Endodermal cell (in vitro differentiated cells): ENCODE measurements at regions not wholly inside any gene's neighbourhood (a gene's known extent, or its start where the extent isn't known, plus 50 kb on each side); places are given as distances from the start of the nearest gene placed in this dataset.
"Not testable (repeated sequence)": the region's sequence is repeated elsewhere in the genome, so short reads cannot be mapped to it uniquely, and the experiment has no call there.

Experiments used
- DNase-seq: peaks from one replicate; pipeline ENCODE4 v3.0.0-alpha.2; 2017
- H3K27ac ChIP-seq: 2 replicates; pipeline ENCODE4 v1.5.1; 2013; ENCODE audit warnings: mild to moderate bottlenecking, low read depth, low read length, moderate library complexity
- H3K27me3 ChIP-seq: 2 replicates; pipeline ENCODE4 v1.6.1; 2013; ENCODE audit warnings: mild to moderate bottlenecking, low read length, moderate library complexity; ENCODE audit not compliant: insufficient read depth, control insufficient read depth, poor library complexity, severe bottlenecking
- H3K36me3 ChIP-seq: 2 replicates; pipeline ENCODE4 v1.7.0; 2013; ENCODE audit warnings: mild to moderate bottlenecking, low read length, moderate library complexity; ENCODE audit not compliant: control insufficient read depth, insufficient read depth
- H3K4me1 ChIP-seq: one replicate; pipeline ENCODE4 v1.7.0; 2013; ENCODE audit warnings: low read length; ENCODE audit not compliant: control insufficient read depth, insufficient read depth
- H3K4me3 ChIP-seq: 2 replicates; pipeline ENCODE4 v1.5.1; 2013; ENCODE audit warnings: mild to moderate bottlenecking, low read length, moderate library complexity
- H3K9ac ChIP-seq: 2 replicates; pipeline ENCODE4 v1.6.1; 2013; ENCODE audit warnings: mild to moderate bottlenecking, low read length, moderate library complexity; ENCODE audit not compliant: poor library complexity, severe bottlenecking; ENCODE audit errors: extremely low read depth
- H3K9me3 ChIP-seq: 2 replicates; pipeline ENCODE4 v1.6.1; 2013; ENCODE audit warnings: mild to moderate bottlenecking, low read length, moderate library complexity; ENCODE audit not compliant: control insufficient read depth
- H3K27ac Mint-ChIP-seq: 2 replicates; pipeline ENCODE4 v1.8.0; 2020; ENCODE audit warnings: mixed read lengths
- H3K27me3 Mint-ChIP-seq: 2 replicates; pipeline ENCODE4 v1.8.0; 2021; ENCODE audit warnings: mild to moderate bottlenecking, mixed read lengths; ENCODE audit not compliant: insufficient read depth
- H3K36me3 Mint-ChIP-seq: 2 replicates; pipeline ENCODE4 v1.8.0; 2020; ENCODE audit warnings: low read depth, mixed read lengths
- H3K4me1 Mint-ChIP-seq: 2 replicates; pipeline ENCODE4 v1.8.0; 2020; ENCODE audit warnings: mixed read lengths
- H3K4me3 Mint-ChIP-seq: 2 replicates; pipeline ENCODE4 v1.8.0; 2020; ENCODE audit warnings: mild to moderate bottlenecking, moderate library complexity, mixed read lengths
- H3K9me3 Mint-ChIP-seq: 2 replicates; pipeline ENCODE4 v1.8.0; 2020; ENCODE audit warnings: mild to moderate bottlenecking, mixed read lengths
- WGBS, 2 experiments: methylation state at CpG; one replicate each; pipeline versions ENCODE4 v1.1.5 to v1.1.7; 2013; ENCODE audit warnings: missing lambda C conversion rate in 2 of 2, mixed read lengths in 1 of 2; ENCODE audit not compliant: insufficient coverage in 1 of 2, insufficient read length in 1 of 2; 5-methylcytosine and 5-hydroxymethylcytosine counted together
- TF ChIP-seq, protein P1 (sequence below): fragments of 200-600 bp; sonication (generic); conservative IDR thresholded peaks from 2 replicates; pipeline ENCODE4 v1.5.0; 2021; ENCODE audit warnings: antibody characterized with exemption, mild to moderate bottlenecking

GRCh38 chr5:115452536-115453235, 91.9 kb downstream of the FEM1C start:
- no peak overlapping the region for H3K9ac ChIP-seq
- H3K9me3 ChIP-seq = no peaks in the 10 kb centered on the region
- no peak for DNase-seq
- H3K36me3 Mint-ChIP-seq = no peaks in the 10 kb centered on the region
- H3K27me3 ChIP-seq = no peaks in the 10 kb centered on the region
- H3K27me3 Mint-ChIP-seq = no peaks in the 10 kb centered on the region
- TF ChIP-seq, protein P1, sequence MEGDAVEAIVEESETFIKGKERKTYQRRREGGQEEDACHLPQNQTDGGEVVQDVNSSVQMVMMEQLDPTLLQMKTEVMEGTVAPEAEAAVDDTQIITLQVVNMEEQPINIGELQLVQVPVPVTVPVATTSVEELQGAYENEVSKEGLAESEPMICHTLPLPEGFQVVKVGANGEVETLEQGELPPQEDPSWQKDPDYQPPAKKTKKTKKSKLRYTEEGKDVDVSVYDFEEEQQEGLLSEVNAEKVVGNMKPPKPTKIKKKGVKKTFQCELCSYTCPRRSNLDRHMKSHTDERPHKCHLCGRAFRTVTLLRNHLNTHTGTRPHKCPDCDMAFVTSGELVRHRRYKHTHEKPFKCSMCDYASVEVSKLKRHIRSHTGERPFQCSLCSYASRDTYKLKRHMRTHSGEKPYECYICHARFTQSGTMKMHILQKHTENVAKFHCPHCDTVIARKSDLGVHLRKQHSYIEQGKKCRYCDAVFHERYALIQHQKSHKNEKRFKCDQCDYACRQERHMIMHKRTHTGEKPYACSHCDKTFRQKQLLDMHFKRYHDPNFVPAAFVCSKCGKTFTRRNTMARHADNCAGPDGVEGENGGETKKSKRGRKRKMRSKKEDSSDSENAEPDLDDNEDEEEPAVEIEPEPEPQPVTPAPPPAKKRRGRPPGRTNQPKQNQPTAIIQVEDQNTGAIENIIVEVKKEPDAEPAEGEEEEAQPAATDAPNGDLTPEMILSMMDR = no peak
- no peak overlapping the region for H3K4me3 ChIP-seq
- H3K4me1 Mint-ChIP-seq = peaks cover 21% of the 10 kb centered on the region
- no peaks in the 10 kb centered on the region for H3K9me3 Mint-ChIP-seq
- WGBS, 2 experiments = 91 to 100% methylated on average over 1 to 2 of the region's 2 CpGs
- H3K4me1 ChIP-seq = peaks cover 5% of the 10 kb centered on the region
- no peak overlapping the region for H3K27ac Mint-ChIP-seq
- no peak overlapping the region for H3K27ac ChIP-seq
- no peak overlapping the region for H3K4me3 Mint-ChIP-seq
- no peaks in the 10 kb centered on the region for H3K36me3 ChIP-seq

DNA sequence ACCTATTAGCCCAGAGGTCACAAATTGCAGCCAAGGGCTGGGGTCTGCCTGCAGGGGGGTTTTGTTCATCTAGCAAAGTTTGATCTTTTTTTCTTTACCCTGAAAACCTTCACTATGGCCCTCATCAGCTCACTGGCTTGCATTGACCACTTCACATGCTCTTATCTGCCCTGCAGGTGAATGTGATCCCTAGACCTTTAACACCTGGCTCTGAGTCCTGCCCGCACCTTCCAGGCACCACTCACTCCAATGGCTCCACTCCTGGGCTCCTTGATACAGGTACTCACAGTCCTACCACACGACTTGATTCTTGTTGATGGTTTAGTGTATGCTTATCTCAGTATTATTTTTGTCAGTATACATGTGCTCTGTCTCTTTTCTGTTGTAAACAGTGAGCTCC, 92.5 kb downstream of the FEM1C start:
- Mint-ChIP-seq H3K27ac (no peak overlapping the region), H3K27me3 (no peaks in the 10 kb centered on the region), H3K36me3 (no peaks in the 10 kb centered on the region), H3K9me3 (peaks cover 4% of the 10 kb centered on the region), H3K4me3 (no peak overlapping the region), H3K4me1 (peaks cover 21% of the 10 kb centered on the region)
- Histone ChIP-seq H3K4me1 (peaks cover 5% of the 10 kb centered on the region), H3K9ac (no peak overlapping the region), H3K27ac (no peak overlapping the region), H3K4me3 (no peak overlapping the region), H3K36me3 (no peaks in the 10 kb centered on the region), H3K27me3 (no peaks in the 10 kb centered on the region), H3K9me3 (no peaks in the 10 kb centered on the region)
- 78% methylated on average over 2 of the region's 2 CpGs; no CpG with 5 or more reads in 1 of the 2 experiments for WGBS, 2 experiments
- TF ChIP-seq, protein P1 = no peak
- DNase-seq = no peak

DNA sequence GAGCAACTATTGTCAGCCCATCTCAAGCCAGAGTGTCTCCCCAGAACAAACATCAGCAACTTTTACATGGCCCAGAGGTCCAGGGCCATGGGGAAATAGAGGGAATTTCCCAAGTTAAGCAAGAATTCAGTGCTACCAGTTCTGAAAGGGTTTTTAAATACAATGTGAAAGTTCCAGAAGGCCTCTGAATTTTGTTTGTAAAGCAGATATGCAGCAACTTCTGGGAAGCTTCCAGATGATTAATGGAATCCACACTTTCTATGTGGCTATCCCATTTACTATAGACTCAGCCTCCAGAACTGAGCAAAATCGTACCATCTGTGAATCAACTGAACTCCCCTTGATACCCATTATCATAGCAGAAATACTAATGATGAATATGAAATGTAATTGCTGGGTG, 93.8 kb downstream of the FEM1C start:
- H3K4me1 Mint-ChIP-seq = peaks cover 21% of the 10 kb centered on the region
- no peak overlapping the region for H3K4me3 ChIP-seq
- no peaks in the 10 kb centered on the region for H3K36me3 ChIP-seq
- H3K9ac ChIP-seq = no peak overlapping the region
- H3K27ac ChIP-seq = no peak overlapping the region
- DNase-seq = no peak
- no peak overlapping the region for H3K27ac Mint-ChIP-seq
- no peaks in the 10 kb centered on the region for H3K27me3 ChIP-seq
- 100% methylated on average over 1 of the region's 1 CpG; no CpG with 5 or more reads in 1 of the 2 experiments for WGBS, 2 experiments
- peaks cover 5% of the 10 kb centered on the region for H3K4me1 ChIP-seq
- no peak overlapping the region for H3K4me3 Mint-ChIP-seq
- H3K36me3 Mint-ChIP-seq = no peaks in the 10 kb centered on the region
- no peaks in the 10 kb centered on the region for H3K27me3 Mint-ChIP-seq
- peaks cover 8% of the 10 kb centered on the region for H3K9me3 Mint-ChIP-seq
- H3K9me3 ChIP-seq = no peaks in the 10 kb centered on the region
- TF ChIP-seq, protein P1 = no peak

- not testable (repeated sequence) for H3K4me1 ChIP-seq, H3K27ac ChIP-seq, H3K9me3 Mint-ChIP-seq, H3K4me3 ChIP-seq, H3K9ac ChIP-seq, H3K9me3 ChIP-seq, H3K27me3 ChIP-seq, DNase-seq, H3K27ac Mint-ChIP-seq, H3K36me3 Mint-ChIP-seq, H3K36me3 ChIP-seq, H3K4me3 Mint-ChIP-seq
- 91 to 96% methylated on average over 4 to 7 of the region's 7 CpGs for WGBS, 2 experiments
- Mint-ChIP-seq H3K27me3 (peaks cover 17% of the 10 kb centered on the region), H3K4me1 (peaks cover 21% of the 10 kb centered on the region)
Observed at GRCh38 chr5:115448630-115449029, 95.9 kb downstream of the FEM1C start.
